Activated CD4-positive, alpha-beta T cell treated with anti-CD3 and anti-CD28 coated beads, Interleukin-2, amount 10 ng/mL, durations not matched to agents 7 days and 5 days (primary cell): ENCODE measurements at regions not wholly inside any gene's neighbourhood (a gene's known extent, or its start where the extent isn't known, plus 50 kb on each side); places are given as distances from the start of the nearest gene placed in this dataset.
"Not testable (repeated sequence)": the region's sequence is repeated elsewhere in the genome, so short reads cannot be mapped to it uniquely, and the experiment has no call there.

Experiments
- CTCF ChIA-PET: fragments of 350-600 bp; sonication (Branson Sonifier 250); formaldehyde crosslinking; loops from one replicate; lab custom pipeline; 2021; ENCODE audit warnings: antibody characterized with exemption; lab: Charles Lee
- POLR2A ChIA-PET: fragments of 350-600 bp; sonication (Branson Sonifier 250); formaldehyde crosslinking; loops from one replicate; lab custom pipeline; 2021; ENCODE audit warnings: antibody characterized with exemption; lab: Charles Lee
- DNase-seq: peaks from one replicate; pipeline ENCODE4 v3.0.0-alpha.2; 2020
- H3K27ac Mint-ChIP-seq: one replicate; pipeline ENCODE4 v1.8.0; 2021; ENCODE audit warnings: mild to moderate bottlenecking, moderate library complexity, mixed read lengths
- H3K27me3 Mint-ChIP-seq: one replicate; pipeline ENCODE4 v1.8.0; 2021; ENCODE audit warnings: mixed read lengths
- H3K36me3 Mint-ChIP-seq: one replicate; pipeline ENCODE4 v1.8.0; 2021; ENCODE audit warnings: low read depth, mixed read lengths
- H3K4me1 Mint-ChIP-seq: one replicate; pipeline ENCODE4 v1.8.0; 2021; ENCODE audit warnings: mixed read lengths
- H3K4me3 Mint-ChIP-seq: one replicate; pipeline ENCODE4 v1.8.0; 2021; ENCODE audit warnings: mild to moderate bottlenecking, moderate library complexity, mixed read lengths
- H3K9me3 Mint-ChIP-seq: one replicate; pipeline ENCODE4 v1.8.0; 2021; ENCODE audit warnings: mixed read lengths

DNA sequence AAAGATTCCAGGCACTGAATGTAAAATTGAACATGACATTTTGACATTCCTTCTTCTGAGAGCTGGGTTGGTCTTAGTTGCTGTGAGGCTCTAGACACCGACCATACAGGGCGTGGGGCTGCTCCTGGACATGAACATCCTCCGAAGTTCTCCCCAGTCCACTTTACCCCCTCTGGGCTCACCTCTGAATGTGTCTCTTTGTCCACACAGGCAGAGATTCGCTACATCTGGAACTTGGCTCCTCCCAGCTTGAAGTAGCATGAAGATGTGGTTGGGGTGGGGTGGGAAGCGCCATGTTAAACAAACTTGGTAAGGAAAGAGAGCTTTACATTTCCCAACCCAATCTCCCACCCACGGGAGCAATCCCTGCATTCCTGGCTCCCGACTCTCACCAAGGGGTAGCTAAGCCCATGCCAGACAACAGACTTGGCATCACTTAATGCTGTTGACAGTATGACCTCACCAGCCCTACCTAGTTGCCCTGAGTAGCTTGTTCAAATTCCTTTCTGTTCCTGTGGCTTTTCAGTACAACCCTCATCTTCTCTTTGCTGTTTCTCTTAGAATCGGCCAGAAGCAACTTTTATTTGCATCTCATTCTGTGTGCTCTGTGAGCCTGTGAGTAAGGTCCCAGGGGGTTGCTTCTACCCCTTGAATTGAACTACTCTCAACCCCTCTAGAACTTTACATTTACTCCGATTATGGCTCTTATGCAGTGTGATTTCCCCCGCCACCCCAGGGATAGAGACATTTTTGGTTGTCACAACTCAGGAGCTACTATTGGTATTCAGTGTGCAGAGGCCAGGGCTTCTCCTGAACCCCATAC, 211.4 kb downstream of the SEC23IP start:
- POLR2A ChIA-PET = no interaction called here
- DNase-seq = no peak
- Mint-ChIP-seq H3K4me1 (no peaks in the 10 kb centered on the region), H3K27me3 (peaks cover 8% of the 10 kb centered on the region), H3K4me3 (no peak overlapping the region), H3K9me3 (no peaks in the 10 kb centered on the region), H3K36me3 (no peaks in the 10 kb centered on the region), H3K27ac (no peak overlapping the region)
- CTCF ChIA-PET = no interaction called here

DNA sequence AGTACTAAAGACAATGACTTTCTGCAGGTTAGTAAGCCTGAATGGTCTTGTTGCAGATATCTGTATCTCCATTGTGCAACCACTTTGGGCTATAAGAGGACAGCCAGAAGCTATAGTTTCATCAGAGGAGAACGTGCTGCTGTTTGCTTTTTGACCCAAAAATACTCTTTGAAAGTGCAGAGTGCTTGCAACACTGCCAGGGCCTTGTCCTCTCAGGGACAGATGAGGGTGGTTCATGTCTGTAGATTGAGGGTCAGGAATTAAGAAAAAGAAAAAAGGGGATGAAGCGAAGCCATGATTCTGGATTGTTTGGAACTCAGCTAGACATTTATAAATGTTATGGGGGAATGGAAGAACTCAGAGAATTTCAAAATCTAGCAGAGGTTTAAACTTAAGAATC, 212.5 kb downstream of the SEC23IP start:
- Mint-ChIP-seq H3K27ac (no peak overlapping the region), H3K9me3 (no peaks in the 10 kb centered on the region), H3K36me3 (no peaks in the 10 kb centered on the region), H3K4me1 (no peaks in the 10 kb centered on the region), H3K27me3 (peaks cover 8% of the 10 kb centered on the region), H3K4me3 (no peak overlapping the region)
- CTCF ChIA-PET = no interaction called here
- POLR2A ChIA-PET = no interaction called here
- DNase-seq = no peak

DNA sequence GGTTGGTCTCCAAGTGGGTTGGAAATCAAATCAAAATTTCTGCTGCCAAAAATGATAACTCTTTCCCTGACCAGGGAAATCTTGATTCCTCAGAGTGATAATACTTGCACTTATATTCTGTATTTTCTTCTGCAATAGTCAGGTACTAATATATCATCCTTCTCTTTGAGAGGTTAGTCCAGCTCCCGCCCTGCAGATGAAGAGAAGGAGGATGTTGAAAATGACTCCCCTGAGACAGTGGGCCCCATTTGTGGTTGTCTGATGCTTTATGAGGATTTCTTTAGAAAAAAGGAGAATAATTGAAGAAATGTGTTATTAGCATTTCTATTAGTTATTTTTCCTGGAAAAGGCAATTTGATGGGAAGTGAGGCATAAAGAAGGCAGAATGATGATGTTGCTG, 213.0 kb downstream of the SEC23IP start:
- no peak for DNase-seq
- CTCF ChIA-PET = no interaction called here
- no peak overlapping the region for H3K4me3 Mint-ChIP-seq
- peaks cover 8% of the 10 kb centered on the region for H3K27me3 Mint-ChIP-seq
- H3K27ac Mint-ChIP-seq = no peak overlapping the region
- no peaks in the 10 kb centered on the region for H3K4me1 Mint-ChIP-seq
- no peaks in the 10 kb centered on the region for H3K36me3 Mint-ChIP-seq
- POLR2A ChIA-PET = no interaction called here
- no peaks in the 10 kb centered on the region for H3K9me3 Mint-ChIP-seq

DNA sequence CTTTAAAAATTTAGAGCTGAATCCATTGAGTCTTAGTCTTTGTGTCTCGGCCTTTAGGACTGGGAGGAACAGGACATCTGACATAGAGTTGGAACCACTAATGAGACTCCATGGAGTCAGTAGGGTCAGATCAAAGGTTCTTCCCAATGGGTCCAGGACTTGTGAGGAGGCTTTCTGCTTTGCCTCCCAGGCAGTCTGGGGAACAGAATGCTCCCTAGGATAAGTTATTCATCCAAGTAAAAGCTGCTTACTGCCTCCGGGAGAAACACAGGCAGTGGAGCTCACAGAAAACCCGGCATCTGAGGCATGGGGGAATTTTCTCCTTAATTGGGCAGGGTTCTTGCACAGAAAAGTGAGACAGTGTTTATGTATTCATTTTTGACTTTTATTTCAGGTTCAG, 216.4 kb downstream of the SEC23IP start:
- H3K27ac Mint-ChIP-seq = no peak overlapping the region
- no peak for DNase-seq
- H3K4me3 Mint-ChIP-seq = no peak overlapping the region
- no peaks in the 10 kb centered on the region for H3K4me1 Mint-ChIP-seq
- CTCF ChIA-PET = no interaction called here
- POLR2A ChIA-PET = no interaction called here
- no peaks in the 10 kb centered on the region for H3K9me3 Mint-ChIP-seq
- no peaks in the 10 kb centered on the region for H3K36me3 Mint-ChIP-seq
- peaks cover 10% of the 10 kb centered on the region for H3K27me3 Mint-ChIP-seq

DNA sequence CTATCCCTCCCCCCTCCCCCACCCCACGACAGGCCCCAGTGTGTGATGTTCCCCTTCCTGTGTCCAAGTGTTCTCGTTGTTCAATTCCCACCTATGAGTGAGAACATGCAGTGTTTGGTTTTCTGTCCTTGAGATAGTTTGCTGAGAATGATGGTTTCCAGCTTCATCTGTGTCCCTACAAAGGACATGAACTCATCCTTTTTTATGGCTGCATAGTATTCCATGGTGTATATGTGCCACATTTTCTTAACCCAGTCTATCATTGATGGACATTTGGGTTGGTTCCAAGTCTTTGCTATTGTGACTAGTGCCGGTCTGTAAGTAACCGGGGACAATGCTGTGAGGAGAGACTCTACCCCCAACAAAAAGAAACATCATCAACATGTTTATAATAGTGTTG, 217.2 kb downstream of the SEC23IP start:
- CTCF ChIA-PET = not testable (repeated sequence)

DNA sequence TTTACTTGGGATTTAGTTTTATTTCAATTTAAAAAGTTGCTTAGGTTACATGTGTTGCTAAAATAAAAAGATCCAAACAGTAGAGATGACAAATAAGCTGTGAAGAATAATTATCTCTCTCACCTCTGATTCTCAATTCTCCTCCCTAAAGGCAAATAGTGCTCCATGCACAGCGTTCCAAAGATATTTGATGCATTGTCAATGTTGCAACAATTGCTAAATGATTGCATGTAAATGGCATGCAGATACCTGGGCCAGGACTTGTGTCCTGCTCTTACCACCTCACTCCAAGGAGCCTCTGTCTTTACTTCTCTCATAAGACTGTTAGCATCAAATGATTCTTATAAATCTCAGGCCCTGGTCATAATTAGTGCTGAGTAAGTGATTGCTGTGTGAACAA, 217.7 kb downstream of the SEC23IP start:
- H3K9me3 Mint-ChIP-seq = no peaks in the 10 kb centered on the region
- no peak for DNase-seq
- H3K4me1 Mint-ChIP-seq = no peaks in the 10 kb centered on the region
- H3K27ac Mint-ChIP-seq = no peak overlapping the region
- ChIA-PET CTCF (no interaction called here), POLR2A (no interaction called here)
- H3K36me3 Mint-ChIP-seq = no peaks in the 10 kb centered on the region
- H3K27me3 Mint-ChIP-seq = peaks cover 3% of the 10 kb centered on the region
- H3K4me3 Mint-ChIP-seq = no peak overlapping the region

More for the DNA sequence above, 217.2 kb downstream of the SEC23IP start:
- H3K27me3 Mint-ChIP-seq, H3K4me1 Mint-ChIP-seq, DNase-seq, H3K4me3 Mint-ChIP-seq, H3K9me3 Mint-ChIP-seq, H3K36me3 Mint-ChIP-seq, H3K27ac Mint-ChIP-seq, POLR2A ChIA-PET: not testable (repeated sequence)

DNA sequence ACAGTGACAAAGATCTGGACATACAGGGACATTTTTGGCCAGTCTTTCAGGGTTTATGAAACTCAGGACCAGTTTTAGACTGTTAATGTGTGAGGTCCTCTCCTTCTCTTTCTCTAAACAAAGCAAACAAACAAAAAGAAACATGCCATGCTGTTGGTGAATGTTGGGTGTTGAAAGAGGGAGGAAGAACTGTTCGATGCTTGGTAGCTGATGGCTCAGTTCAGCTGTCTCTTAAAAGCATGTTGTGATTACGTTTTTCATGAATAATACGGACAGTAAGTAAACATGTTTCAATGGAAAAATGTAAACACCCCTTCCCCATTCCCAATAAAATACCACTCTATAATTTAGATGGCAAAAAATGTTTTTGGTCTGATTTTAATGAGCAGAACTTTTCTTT, 219.1 kb downstream of the SEC23IP start:
- H3K9me3 Mint-ChIP-seq = no peaks in the 10 kb centered on the region
- no peak for DNase-seq
- ChIA-PET CTCF (no interaction called here), POLR2A (no interaction called here)
- no peaks in the 10 kb centered on the region for H3K36me3 Mint-ChIP-seq
- no peaks in the 10 kb centered on the region for H3K4me1 Mint-ChIP-seq
- H3K27me3 Mint-ChIP-seq = peaks cover 3% of the 10 kb centered on the region
- no peak overlapping the region for H3K27ac Mint-ChIP-seq
- no peak overlapping the region for H3K4me3 Mint-ChIP-seq

DNA sequence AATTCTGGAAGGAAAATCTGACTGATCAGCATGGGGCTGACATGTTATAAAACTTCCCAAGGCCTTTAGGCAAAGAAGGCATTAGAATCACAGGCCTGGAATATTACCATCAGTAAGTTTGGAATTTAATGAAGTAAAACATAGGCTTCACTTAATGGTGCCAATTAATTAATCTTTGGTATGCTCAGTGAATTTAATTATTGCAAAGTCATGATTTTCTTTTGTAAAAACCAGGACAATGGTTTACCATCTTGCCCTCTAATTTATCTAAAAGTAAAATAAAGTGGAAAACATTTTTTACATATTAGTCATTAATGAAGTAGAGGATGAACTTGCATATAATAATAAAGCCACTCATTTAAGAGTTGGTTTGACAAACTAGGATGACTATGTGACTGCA, 220.3 kb downstream of the SEC23IP start:
- Mint-ChIP-seq H3K36me3 (no peaks in the 10 kb centered on the region), H3K27ac (no peak overlapping the region), H3K4me3 (no peak overlapping the region), H3K27me3 (peaks cover 3% of the 10 kb centered on the region), H3K9me3 (no peaks in the 10 kb centered on the region), H3K4me1 (no peaks in the 10 kb centered on the region)
- POLR2A ChIA-PET = no interaction called here
- CTCF ChIA-PET = no interaction called here
- no peak for DNase-seq

DNA sequence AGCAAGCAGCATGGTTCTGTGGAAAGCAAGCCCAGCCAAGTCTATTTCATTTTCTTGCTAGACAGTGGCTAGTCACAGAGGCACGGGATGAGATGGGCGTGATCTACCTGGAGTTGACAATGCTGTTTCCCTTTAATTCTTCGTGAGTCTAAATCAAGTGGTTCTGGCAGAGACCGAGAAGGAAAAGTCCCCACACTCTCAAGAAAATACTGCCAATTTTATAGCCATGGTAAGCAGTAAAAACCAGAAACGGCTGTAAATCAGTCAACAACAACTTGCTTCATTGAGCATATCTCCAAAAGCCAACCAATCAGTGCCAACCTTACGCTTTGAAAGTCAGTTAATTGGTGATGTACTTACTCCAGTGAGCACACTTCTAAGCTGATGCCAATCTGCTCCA, 223.4 kb downstream of the SEC23IP start:
- DNase-seq = no peak
- H3K27me3 Mint-ChIP-seq = peaks cover 5% of the 10 kb centered on the region
- POLR2A ChIA-PET = interaction anchor here (0.5 kb wide), 1 partner anchor 166 kb away, joined by 3 read pairs; no protein-coding TSS in a partner anchor
- no peak overlapping the region for H3K4me3 Mint-ChIP-seq
- CTCF ChIA-PET = no interaction called here
- no peaks in the 10 kb centered on the region for H3K4me1 Mint-ChIP-seq
- no peak overlapping the region for H3K27ac Mint-ChIP-seq
- H3K9me3 Mint-ChIP-seq = no peaks in the 10 kb centered on the region
- H3K36me3 Mint-ChIP-seq = no peaks in the 10 kb centered on the region

DNA sequence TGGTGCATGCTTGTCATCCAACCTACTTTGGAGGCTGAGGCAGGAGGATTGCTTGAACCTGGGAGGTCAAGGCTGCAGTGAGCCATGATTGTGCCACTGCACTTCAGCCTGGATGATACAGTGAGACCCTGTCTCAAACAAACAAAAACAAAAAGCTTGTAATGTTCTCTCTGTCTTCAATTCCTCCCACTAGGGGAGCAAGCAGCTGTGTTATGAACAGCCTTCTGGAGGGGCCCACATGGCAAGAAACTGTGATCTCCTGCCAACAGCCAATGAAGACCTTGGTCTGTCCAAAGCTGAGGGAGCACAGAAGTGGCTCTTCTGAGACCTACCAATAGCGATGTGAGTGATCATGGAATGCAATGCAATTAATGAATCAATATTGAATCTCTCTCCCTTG, 229.2 kb downstream of the SEC23IP start:
- H3K4me3 Mint-ChIP-seq = no peak overlapping the region
- no peaks in the 10 kb centered on the region for H3K36me3 Mint-ChIP-seq
- no peak overlapping the region for H3K27ac Mint-ChIP-seq
- H3K27me3 Mint-ChIP-seq = peaks cover 2% of the 10 kb centered on the region
- no peaks in the 10 kb centered on the region for H3K9me3 Mint-ChIP-seq
- no peak for DNase-seq
- ChIA-PET POLR2A (no interaction called here), CTCF (no interaction called here)
- no peaks in the 10 kb centered on the region for H3K4me1 Mint-ChIP-seq

DNA sequence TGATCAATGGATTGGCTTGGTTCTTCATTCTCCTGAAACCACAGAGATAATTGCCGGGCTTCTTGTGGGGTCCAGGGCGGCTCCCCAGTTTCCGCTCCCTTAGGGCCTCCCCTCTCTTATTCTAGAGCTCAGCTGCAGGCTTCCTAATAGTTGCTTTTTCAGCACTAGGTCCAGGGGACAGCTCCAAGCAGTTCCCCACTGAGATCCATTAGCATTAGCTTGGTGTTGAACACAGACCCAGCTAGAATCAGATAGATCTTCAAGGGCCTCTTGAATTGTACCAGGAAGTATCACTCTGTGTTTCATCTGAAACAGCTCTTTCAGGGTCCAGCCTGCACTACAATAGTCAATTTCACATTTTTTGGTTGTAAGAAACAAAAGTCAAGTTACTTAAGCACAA, 238.7 kb downstream of the SEC23IP start:
- H3K27ac Mint-ChIP-seq = no peak overlapping the region
- DNase-seq = peak; percentile 22
- H3K36me3 Mint-ChIP-seq = no peaks in the 10 kb centered on the region
- no peaks in the 10 kb centered on the region for H3K4me1 Mint-ChIP-seq
- peaks cover 11% of the 10 kb centered on the region for H3K27me3 Mint-ChIP-seq
- ChIA-PET POLR2A (no interaction called here), CTCF (no interaction called here)
- no peaks in the 10 kb centered on the region for H3K9me3 Mint-ChIP-seq
- H3K4me3 Mint-ChIP-seq = no peak overlapping the region

DNA sequence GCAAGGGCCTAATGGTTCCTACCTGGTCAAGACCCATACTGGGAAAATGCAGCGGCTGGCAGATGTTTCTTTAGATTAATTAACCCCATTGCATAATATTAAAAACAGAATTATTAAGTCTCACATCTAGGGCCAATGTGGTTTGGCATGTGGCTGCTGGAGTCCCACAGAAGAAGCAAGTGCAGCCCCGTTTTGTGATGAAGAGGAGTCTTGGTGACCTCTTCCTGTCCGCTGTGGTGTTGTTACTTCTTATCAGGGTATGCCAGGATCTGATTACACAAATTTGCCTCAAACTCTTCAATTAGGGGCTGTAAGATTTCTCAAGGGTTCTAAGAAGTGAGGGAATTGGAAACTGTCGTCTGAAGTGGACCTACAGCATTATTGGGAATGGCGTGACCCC, 240.3 kb downstream of the SEC23IP start:
- H3K4me1 Mint-ChIP-seq = no peaks in the 10 kb centered on the region
- POLR2A ChIA-PET = no interaction called here
- no peaks in the 10 kb centered on the region for H3K9me3 Mint-ChIP-seq
- CTCF ChIA-PET = no interaction called here
- H3K27me3 Mint-ChIP-seq = peaks cover 5% of the 10 kb centered on the region
- DNase-seq = no peak
- H3K36me3 Mint-ChIP-seq = no peaks in the 10 kb centered on the region
- H3K27ac Mint-ChIP-seq = no peak overlapping the region
- H3K4me3 Mint-ChIP-seq = no peak overlapping the region

DNA sequence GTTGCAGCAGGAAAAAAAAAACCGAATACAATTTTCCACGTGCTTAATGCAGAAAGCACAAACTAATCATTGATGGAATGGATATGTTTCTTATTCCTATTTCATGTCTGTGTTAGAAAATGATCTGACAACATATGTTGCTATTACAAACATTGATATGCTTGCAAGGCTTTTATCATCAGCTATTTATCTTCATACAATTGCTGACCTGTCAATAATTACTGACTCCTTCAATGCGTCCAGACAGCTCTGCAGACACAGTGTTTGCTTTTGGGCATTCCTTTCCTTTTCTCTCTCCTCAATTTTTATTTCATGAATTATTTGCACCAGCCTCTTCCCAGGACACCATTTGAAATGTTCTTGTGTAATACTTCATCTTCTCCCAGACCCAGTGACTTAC, 246.2 kb downstream of the SEC23IP start:
- Mint-ChIP-seq H3K27me3 (peaks cover 2% of the 10 kb centered on the region), H3K4me1 (no peaks in the 10 kb centered on the region), H3K36me3 (no peaks in the 10 kb centered on the region), H3K4me3 (no peak overlapping the region), H3K27ac (no peak overlapping the region), H3K9me3 (no peaks in the 10 kb centered on the region)
- ChIA-PET CTCF (no interaction called here), POLR2A (no interaction called here)
- DNase-seq = no peak

DNA sequence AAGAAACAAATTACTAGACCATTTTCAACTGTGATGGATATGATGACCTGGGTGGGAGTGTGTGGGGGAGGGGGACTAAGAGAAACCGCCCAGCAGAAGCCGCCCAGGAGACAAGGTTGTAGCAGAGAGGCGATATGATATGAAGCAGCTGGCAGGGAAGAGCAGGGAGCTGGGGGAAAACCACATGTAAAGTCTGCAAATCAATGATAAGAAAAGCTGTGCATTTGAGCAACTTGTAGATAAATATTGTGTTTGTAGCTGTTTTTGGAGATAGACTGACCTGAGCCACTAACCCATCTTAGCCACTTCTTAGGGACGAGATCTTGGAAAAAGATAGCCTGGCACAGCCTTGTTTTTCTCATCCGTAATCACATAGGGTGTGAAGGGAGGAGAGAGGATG, 252.6 kb downstream of the SEC23IP start:
- CTCF ChIA-PET = no interaction called here
- DNase-seq = no peak
- POLR2A ChIA-PET = no interaction called here
- Mint-ChIP-seq H3K4me3 (no peak overlapping the region), H3K27me3 (peaks cover 2% of the 10 kb centered on the region), H3K4me1 (no peaks in the 10 kb centered on the region), H3K27ac (no peak overlapping the region), H3K36me3 (no peaks in the 10 kb centered on the region), H3K9me3 (no peaks in the 10 kb centered on the region)
